ENCODE measurements at regions not wholly inside any gene's neighbourhood (a gene's known extent, or its start where the extent isn't known, plus 50 kb on each side); places are given as distances from the start of the nearest gene placed in this dataset.

DNA sequence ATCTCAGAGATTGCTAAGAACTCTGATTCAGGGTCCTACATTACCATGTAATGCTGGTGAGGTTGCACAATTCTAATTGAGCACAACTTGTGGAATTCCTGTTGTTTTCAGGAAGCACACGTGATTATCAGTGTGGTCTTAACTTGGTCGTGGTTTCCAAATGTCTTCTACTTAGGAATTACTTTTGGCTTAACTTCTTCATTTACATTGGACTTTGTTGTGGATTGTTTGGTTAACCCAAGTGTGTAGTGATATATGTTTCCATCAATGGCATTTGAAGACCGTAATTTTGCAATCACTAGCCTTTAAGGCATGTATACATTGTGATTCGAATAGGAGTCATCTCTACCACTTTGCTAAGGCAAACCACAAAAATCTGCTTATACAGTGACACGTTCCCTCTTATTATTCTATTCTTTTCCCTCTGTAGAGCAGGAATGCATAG is 373.3 kb downstream of the IRS1 start:
- ATAC-seq: no peak
- no peak overlapping the region for H3K4me3 ChIP-seq
- 65% methylated on average over 5 of the region's 5 CpGs for WGBS (ENCODE audit: insufficient coverage, low coverage, low lambda C conversion rate, missing lambda C conversion rate)
- intact Hi-C loops (cut with DNase I): no loop called here
- no peak overlapping the region for H3K27ac ChIP-seq
- no peak for DNase-seq
- H3K4me1 ChIP-seq: peaks cover 0 to 15% (median 0%) of the 10 kb centered on the region in 4 donors
- H3K27me3 ChIP-seq: no peaks in the 10 kb centered on the region
- H3K9me3 ChIP-seq: no peaks in the 10 kb centered on the region
- no peaks in the 10 kb centered on the region for H3K36me3 ChIP-seq
- no peak for TF ChIP-seq POLR2A (IDR thresholded peaks at IDR 0.05)
- TF ChIP-seq, protein P1, sequence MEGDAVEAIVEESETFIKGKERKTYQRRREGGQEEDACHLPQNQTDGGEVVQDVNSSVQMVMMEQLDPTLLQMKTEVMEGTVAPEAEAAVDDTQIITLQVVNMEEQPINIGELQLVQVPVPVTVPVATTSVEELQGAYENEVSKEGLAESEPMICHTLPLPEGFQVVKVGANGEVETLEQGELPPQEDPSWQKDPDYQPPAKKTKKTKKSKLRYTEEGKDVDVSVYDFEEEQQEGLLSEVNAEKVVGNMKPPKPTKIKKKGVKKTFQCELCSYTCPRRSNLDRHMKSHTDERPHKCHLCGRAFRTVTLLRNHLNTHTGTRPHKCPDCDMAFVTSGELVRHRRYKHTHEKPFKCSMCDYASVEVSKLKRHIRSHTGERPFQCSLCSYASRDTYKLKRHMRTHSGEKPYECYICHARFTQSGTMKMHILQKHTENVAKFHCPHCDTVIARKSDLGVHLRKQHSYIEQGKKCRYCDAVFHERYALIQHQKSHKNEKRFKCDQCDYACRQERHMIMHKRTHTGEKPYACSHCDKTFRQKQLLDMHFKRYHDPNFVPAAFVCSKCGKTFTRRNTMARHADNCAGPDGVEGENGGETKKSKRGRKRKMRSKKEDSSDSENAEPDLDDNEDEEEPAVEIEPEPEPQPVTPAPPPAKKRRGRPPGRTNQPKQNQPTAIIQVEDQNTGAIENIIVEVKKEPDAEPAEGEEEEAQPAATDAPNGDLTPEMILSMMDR (IDR thresholded peaks at IDR 0.05): no peak

DNA sequence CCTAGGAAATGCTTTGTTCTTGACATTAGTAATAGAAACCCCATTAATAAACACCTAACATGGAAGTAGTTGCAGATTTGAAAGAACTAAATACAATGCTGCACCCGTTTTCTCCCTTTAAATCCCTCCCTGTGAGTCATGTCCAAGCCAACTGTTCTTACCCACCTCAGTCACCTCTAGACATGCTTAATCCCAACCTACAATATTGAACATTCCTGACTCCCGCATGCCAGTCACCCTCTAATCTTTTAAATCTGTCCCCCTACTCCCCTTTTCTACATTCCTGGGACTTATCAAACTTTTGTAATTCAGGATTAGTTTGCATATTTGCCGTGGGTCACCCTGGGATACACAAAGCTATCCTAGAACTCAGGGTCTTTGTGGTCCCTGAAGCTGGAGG is 374.6 kb downstream of the IRS1 start:
- Histone ChIP-seq H3K36me3 (no peaks in the 10 kb centered on the region), H3K4me1 (peaks cover 0 to 15% (median 0%) of the 10 kb centered on the region in 4 donors), H3K27me3 (no peaks in the 10 kb centered on the region), H3K4me3 (no peak overlapping the region), H3K9me3 (no peaks in the 10 kb centered on the region), H3K27ac (no peak overlapping the region)
- WGBS (ENCODE audit: insufficient coverage, low coverage, low lambda C conversion rate, missing lambda C conversion rate): 80% methylated on average over 3 of the region's 3 CpGs
- TF ChIP-seq, protein P1 (IDR thresholded peaks at IDR 0.05): no peak
- no peak for TF ChIP-seq POLR2A (IDR thresholded peaks at IDR 0.05)
- intact Hi-C loops (cut with DNase I): no loop called here
- no peak for DNase-seq
- no peak for ATAC-seq

DNA sequence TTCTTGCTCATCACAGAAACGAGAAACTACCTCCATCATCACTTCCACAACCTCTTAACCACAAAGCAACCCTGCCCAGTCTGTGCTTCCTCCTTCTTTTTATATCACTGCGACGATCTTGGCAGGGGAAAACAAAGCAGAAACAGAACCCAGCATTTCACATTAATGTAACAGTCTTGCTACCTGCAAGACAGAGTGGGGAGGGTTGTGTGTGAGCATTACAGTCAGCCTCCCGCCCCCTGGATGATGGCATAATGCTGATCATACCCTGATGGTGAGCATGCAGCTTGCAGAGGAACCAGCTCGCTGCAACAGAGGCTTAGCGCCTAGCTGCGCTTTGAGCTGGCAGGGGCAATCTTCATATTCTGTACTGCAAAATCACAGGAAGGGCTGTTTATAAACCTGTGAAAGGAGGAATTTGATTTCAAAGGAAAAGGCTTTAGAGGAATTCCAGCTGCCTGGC is 376.1 kb downstream of the IRS1 start:
- Histone ChIP-seq H3K9me3 (no peaks in the 10 kb centered on the region), H3K36me3 (no peaks in the 10 kb centered on the region), H3K4me1 (peaks cover 0 to 2% (median 0%) of the 10 kb centered on the region in 4 donors), H3K27ac (no peak overlapping the region), H3K4me3 (no peak overlapping the region), H3K27me3 (no peaks in the 10 kb centered on the region)
- DNase-seq: no peak
- peak; percentile 36 to 48 (median 37) for ATAC-seq
- 67% methylated on average over 7 of the region's 7 CpGs for WGBS (ENCODE audit: insufficient coverage, low coverage, low lambda C conversion rate, missing lambda C conversion rate)
- intact Hi-C loops (cut with DNase I): no loop called here
- no peak for TF ChIP-seq POLR2A (IDR thresholded peaks at IDR 0.05)
- TF ChIP-seq, protein P1 (IDR thresholded peaks at IDR 0.05): no peak

DNA sequence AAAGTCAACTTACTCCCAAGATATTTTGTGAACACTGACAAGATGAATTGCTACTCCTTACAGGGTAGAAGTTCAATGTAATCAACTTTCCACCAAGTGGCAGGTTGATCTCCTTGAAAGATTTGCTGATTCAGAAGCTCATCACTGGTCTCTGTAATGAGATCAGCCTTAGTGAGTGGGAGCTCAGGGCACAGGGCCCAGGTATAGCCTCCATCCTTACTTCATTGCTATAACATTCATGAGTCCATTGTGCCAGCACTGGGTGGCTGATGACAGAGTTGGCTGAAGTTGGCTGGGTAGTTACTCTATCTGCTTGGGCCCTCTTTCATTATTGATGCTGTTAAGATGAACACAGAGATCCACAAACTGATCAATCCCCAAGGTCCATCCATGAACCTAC is 379.0 kb downstream of the IRS1 start:
- H3K36me3 ChIP-seq: no peaks in the 10 kb centered on the region
- no peaks in the 10 kb centered on the region for H3K27me3 ChIP-seq
- intact Hi-C loops (cut with DNase I): no loop called here
- H3K4me1 ChIP-seq: no peaks in the 10 kb centered on the region
- H3K9me3 ChIP-seq: no peaks in the 10 kb centered on the region
- no peak overlapping the region for H3K27ac ChIP-seq
- ATAC-seq (no peak), DNase-seq (no peak)
- H3K4me3 ChIP-seq: no peak overlapping the region
- TF ChIP-seq POLR2A (IDR thresholded peaks at IDR 0.05): no peak
- TF ChIP-seq, protein P1 (IDR thresholded peaks at IDR 0.05): no peak

DNA sequence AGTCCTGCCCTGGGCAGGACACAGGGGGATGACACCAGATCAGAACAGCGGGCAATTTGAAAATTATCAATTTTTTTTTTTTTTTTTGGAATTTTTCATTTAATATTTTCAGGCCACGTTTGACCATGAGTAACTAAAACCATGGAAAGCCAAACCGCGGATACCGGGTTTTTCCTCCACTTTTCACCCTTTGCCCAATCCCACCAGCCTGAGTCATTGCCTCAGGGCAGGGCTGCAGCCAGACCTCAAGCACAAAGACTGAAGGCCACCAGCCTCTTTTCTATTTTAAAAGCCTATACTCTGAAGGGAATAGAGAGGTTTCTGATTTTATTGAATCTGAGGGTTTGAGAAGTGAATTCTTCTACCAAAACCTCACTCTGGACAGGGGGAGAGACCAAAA is 381.1 kb downstream of the IRS1 start:
- Histone ChIP-seq H3K36me3 (no peaks in the 10 kb centered on the region), H3K27me3 (no peaks in the 10 kb centered on the region), H3K9me3 (no peaks in the 10 kb centered on the region), H3K4me3 (no peak overlapping the region), H3K4me1 (no peaks in the 10 kb centered on the region), H3K27ac (no peak overlapping the region)
- 100% methylated on average over 1 of the region's 5 CpGs for WGBS (ENCODE audit: insufficient coverage, low coverage, low lambda C conversion rate, missing lambda C conversion rate)
- intact Hi-C loops (cut with DNase I): no loop called here
- TF ChIP-seq, protein P1 (IDR thresholded peaks at IDR 0.05): no peak
- no peak for TF ChIP-seq POLR2A (IDR thresholded peaks at IDR 0.05)
- ATAC-seq: no peak
- no peak for DNase-seq
